HG03196 (cell line): ENCODE measurements at regions not wholly inside any gene's neighbourhood (a gene's known extent, or its start where the extent isn't known, plus 50 kb on each side); places are given as distances from the start of the nearest gene placed in this dataset.
"Not testable (repeated sequence)": the region's sequence is repeated elsewhere in the genome, so short reads cannot be mapped to it uniquely, and the experiment has no call there.

Source experiments
- ATAC-seq: cut with Tn5 transposase; IDR thresholded peaks from one replicate; pipeline ENCODE4 v1.9.1; 2021; ENCODE audit not compliant: unreplicated experiment

DNA sequence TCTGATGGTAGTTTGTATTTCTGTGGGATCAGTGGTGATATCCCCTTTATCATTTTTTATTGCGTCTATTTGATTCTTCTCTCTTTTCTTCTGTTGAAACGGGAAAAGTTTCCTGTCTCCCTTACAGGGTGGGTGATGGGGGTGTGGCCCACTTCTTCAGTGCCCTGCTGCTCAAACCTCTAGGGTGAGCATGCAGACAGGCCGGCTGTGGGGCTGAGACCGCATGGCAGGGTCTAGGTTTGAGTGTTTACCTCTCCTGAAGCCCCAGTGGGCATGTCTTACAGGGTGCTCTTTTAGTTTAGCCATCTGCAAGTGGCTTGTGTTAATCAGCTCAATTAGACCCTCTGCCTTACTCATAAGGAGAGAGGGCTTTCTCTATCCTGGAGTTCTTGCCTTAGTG is 450.0 kb upstream of the EPHA3 start:
- no peak for ATAC-seq

DNA sequence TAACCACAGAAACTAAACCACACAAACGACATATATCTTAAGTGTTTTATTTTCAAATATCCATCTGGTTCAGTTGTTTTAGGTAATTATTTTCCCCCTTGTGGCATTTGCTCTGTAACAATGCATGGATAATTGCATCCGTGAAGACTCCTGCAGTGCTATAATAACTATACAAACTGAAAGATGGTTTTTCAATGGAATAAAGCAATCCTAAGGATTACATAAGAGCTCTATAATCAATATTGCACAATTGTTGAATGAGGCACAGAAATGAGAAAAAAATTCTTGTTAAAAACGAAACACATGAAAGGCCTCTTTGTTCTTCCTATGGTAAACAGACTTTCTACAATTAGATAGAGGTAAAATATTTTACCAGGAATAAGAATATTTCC is 446.0 kb upstream of the EPHA3 start:
- no peak for ATAC-seq

DNA sequence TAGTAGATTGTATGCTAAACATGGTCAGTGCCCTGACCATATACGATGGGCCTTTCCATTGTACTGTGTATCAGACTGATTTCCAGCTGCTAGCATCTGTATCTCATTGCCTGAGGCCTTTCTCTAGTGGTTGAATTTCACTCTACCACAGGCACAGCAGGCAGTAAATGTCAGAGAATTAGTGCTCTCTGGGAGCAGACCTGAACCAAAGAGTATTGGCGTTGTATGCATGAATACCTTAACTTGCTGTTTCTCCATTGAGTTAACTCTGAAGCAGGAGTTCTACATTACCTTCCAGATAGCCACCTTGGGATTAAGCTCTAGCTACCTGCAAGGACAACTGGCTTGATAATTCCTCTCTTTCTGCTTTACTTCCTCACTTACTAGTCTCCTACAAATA is 439.2 kb upstream of the EPHA3 start:
- ATAC-seq, result no peak

DNA sequence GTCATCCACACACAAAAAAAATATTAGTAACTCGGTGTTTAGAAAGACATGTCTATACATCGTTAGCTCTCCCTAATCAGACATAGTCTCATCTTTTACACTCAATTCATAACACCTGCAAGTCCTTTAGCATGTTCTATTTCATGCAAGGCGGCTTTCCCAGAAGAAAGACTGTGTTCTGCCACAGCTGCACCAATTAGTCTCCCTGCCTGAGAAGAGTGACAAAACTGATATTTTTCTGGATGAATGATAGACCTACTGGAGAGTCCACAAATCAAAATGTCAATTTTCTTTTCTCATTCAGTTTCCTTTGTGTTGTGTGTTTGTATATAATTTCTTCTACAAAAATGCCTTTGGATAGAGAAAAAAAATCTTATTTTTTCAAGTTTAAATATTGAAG is 435.8 kb upstream of the EPHA3 start:
- ATAC-seq, result no peak

DNA sequence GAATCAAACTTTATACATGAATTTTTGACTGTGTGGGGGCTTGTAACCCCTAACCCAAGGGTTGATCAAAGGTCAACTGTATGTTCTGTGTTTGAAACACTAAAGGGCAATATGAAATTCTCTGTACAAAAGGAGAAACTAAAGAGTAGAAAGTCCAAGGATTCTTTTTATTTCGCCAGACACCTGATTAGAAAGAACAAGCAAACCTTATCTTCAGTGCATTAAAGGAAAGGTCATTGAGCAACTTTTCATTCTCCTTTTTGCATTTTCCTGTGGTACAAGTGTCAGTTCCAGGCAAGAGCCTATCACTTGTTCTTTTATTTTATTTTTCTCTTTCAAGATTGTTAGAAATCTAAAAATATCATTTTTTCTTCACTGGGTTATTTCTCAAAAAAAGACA is 430.1 kb upstream of the EPHA3 start:
- ATAC-seq, result no peak

DNA sequence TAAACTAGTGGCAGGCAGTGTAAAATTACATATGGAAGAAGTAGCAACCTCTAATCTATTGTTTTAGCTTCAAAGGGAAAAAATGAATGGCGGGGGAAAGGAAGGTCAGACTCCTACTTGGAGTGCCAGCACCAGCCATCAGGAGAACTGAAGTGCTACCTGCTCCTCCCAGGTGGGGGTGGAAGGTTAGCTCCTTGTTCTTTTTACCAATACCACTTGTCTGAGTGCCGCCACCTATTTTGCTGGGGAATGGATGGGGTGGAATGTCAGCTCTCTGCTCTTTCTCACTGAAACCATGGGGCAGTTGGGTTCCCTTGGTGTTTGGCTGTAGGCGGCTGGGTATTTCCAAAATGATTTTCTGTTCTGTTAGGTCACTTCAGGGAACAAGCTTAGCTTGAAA is 428.7 kb upstream of the EPHA3 start:
- no peak for ATAC-seq

DNA sequence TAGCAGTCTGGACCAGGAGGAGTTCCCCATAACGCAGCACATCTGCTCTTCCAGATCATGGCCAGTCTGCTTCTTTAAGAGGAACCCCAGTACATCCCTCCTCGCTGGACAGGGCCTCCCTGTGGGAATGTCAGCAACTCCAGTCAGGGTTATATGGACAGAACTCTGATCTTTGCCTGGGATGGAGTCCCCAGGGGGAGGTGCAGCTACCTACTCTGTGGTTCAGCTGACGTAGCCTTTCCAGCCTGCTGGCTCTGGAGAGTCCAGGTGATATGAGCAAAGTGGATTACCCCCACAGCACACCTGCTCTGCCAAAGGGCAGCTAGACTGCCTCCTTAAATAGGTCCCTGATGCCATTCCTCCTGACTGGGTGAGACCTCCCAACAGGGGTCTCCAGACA is 417.1 kb upstream of the EPHA3 start:
- no peak for ATAC-seq

DNA sequence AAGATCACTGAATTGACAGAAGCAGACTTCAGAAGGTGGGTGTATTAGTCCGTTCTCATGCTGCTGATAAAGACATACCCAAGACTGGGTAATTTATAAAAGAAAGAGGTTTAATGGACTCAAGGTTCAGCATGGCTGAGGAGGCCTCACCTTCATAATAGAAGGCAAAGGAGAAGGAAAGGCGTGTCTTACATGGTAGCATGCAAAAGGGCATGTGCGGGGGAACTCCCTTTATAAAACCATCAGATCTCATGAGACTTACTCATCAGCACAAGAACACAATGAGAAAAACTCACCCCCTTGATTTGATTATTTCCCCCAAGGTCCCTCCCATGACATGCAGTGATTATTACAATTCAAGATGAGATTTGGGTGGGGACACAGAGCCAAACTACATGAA is 416.3 kb upstream of the EPHA3 start:
- ATAC-seq, result no peak

DNA sequence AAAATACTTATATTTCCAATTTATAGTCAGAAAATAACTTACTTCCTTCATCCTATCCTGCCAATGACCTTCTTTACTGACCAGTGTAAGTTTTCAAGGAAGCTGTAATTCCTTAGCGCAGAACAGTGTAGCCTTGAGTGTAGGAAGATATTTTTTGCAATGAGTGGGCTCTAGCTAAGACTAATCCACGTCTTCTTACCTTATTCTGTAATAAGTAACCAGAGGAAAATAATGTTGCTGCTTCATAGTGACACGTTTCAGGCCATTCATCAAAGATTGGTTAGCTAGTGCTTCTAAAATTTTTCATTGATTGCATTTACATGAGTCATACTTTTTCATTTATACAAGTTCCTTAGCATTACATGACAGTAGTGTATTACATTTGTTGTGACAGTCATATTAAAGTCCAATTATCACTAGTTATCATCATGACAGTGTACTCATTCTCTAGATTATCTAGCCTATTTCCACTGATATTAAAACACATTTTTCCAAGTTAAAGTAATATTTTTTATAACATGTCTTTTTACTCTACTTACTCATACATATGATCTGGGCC is 403.8 kb upstream of the EPHA3 start:
- ATAC-seq, result no peak

DNA sequence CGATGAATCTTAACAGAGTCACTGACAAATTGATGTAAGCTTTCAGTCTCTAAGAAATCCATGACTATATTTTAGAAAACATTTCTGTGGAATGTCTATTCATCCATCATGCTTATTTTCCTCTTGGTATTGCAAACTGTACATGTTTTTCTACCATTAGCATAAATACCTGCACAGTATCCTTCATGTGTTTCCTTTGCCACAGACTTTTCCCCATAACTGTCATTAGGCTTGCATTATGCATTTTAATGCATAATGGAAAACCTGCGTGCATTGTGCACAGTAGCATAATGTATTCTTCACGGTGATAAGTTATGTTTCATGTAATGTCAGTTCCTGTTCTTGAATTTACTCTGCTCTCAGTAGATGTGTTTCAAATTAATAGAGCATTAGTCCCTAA is 403.1 kb upstream of the EPHA3 start:
- ATAC-seq, result no peak

DNA sequence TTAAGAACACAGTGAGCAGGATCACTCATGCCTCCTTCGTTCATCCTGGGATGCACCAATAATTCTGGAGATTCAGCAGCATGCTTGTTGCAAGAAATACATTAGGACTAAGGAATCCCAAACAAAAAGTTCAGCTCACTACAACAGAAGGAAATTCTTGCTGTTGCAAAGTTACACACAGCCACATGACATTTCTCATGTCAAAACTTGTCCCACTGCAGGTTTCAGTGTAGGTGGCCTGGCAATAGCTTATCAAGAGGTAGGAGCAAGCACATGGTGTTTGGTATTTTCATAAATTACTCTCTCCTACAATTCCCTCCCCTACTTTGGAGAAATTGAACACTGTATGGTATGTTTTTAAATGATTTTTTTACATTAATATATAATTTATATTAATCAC is 399.6 kb upstream of the EPHA3 start:
- no peak for ATAC-seq

DNA sequence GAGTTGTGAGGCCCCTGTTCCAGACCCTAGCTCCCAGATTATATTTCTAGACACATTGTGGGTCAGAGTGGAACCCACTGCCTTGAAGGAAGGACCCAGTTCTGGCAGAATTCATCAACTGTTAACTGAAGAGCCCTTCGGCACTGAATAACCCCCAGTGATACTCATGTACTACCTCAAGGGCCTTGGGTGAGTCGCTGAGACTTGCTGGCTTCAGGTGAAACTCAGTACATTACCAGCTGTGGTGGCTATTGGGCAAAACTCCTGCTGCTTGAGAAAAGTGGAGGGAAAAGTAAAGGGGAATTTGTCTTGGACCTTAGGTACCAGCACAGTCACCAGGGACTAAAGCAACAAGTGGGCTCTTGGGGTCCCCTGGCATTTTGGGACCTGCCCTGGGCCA is 394.9 kb upstream of the EPHA3 start:
- no peak for ATAC-seq

DNA sequence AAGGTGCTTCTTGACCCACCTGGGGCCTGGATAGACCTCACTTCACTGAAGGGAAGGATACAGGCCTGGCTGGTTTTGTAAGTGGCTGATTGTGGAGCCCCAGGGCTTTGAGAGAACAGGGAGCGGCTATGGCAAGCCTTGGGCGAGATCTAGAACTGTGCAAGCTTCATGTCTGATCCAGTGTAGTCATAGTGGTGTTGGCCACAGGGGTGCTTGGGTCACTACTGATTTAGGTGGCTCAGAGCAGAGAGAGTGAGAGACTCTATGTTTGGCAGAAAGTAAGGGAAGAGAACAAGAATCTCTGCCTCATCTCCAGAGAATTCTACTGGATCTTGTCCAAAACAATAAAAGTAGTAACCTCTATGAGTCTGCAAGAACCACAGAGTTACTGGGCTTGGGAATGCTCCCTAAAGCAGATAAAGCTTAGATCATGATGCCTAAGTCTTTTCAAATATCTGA is 394.2 kb upstream of the EPHA3 start:
- ATAC-seq, result no peak

DNA sequence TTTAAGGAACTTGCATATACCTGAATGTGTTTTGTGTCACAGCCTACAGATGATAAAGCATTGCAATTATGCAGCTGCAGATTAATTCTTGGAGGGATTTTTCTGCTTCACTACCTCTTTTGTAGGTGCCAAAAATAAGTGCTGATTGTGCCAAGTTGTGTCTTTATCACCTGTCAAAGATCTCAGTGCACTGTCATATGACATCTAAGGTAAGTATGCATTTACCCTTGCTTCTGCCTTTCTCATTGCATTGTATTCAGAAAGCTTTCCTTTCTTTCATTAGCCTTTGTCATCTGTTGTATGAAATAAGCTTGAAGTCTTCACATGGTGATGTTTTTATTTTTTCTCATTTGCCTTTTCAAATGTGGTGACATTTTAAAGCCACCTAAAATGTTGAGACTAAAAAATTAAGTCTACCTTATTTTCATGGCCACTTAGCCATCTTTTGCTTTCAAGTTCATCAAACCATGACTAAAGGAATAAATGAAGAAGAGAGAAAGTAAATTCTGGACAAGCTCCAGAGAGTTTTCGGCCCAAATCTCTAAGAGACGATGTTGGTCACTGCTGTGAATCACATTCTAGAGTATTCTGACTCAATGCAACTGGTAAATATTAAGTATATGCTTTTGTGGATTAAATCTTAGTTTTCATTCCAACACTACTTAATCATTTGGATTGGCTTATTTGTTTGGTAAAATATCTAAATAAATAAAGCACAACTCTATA is 381.8 kb upstream of the EPHA3 start:
- ATAC-seq, result no peak

DNA sequence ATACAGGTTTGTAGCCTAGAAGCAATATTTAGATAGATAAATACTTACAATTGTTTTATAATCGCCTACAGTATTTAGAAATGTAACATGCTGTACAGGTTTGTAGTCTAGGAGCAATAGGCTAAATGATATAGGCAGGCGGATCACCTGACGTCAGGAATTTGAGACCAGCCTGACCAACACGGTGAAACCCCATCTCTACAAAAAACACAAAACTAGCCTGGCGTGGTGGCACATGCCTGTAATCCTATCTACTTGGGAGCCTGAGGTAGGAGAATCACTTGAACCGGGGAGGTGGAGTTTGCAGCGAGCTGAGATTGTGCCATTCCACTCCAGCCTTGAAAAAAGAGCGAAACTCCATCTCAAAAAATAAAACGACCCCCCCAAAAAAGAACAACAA is 375.2 kb upstream of the EPHA3 start:
- no peak for ATAC-seq

DNA sequence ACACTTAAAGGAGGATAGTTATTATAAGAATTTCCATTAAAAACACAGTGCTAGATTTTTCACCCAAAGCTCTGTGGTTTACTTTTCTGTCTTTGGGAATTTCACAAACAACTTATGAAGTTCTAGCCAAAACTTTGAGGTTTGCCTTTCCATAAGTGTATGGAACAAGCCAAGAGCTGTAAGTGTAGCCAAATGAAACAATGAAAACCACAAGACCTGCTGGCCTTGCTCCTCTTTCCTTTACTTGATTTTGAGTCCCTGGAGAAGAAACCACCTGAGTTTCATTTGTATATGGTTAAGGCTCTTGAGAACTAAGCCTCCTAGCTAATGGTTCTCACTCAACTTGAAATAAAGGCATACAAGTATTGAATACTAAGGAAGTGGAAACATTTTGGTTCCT is 365.3 kb upstream of the EPHA3 start:
- ATAC-seq, result no peak

DNA sequence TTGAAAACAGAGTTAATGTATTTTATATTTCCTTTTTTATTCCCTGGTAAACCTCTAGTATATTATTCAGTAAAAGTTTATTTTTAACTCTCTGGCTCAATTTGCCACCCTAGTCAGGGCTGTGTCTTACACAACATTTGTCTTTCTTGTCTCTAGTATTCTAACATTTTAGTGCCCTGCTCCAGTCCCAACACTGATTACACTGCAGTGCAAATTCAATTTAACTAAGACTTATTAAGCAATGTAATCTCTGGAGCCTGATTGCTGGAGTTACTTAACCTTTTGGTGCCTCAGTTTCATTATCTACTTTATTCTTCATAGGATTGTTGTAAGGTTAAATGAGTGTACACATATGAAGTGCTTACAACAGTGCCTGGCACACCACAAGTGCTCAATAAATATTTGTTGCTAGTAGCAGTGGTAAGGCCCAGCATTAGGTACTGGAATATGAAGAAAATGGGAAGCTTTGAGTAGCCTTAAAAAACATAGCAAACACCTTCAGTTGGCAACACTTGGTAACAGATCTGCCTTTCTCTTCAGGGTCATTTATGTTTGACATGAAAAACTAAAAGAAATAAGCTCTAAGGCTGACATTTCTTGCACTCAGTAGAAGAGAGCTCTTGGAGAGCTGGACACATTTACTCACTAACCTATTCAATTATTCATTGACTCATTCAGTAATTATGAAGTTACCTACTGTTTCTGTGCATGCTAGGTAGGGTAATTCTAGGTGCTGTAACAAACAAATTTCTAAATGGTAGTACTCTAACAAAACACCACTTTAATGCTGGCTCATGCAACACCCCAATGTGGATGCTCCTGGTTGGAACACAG is 364.5 kb upstream of the EPHA3 start:
- ATAC-seq, result no peak

DNA sequence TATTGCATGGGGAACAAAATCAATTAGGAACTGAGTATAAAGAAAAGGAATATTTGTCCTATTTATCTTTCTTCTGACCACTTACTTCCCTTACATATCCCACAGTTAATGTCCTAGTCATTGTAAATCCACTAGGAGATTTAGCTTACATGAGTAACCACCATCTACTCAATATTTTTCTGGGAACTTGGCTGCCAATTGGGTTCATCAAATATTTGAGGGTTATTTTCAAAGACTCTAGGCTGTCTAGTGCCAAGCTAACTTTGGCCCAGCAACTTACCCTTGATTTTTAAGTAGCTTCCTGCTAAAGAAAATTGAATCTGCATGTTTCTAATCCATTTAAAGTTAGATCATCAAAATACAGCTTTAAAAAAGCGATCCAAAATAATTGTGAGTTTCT is 362.5 kb upstream of the EPHA3 start:
- no peak for ATAC-seq

DNA sequence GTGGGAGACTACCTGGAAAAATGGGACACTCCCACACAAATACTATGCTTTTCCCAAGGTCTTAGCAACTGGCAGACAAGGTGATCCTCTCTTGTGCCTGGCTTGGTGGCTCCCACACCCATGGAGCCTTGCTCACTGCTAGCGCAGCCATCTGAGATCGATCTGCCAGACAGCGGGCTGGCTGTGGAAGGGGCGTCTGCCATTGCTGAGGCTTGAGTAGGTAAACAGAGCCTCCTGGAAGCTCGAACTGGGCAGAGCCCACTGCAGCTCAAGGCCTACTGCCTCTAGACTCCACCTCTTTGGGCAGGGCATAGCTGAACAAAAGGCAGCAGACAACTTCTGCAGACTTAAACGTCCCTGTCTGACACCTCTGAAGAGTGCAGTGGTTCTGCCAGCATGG is 360.3 kb upstream of the EPHA3 start:
- ATAC-seq, result not testable (repeated sequence)

DNA sequence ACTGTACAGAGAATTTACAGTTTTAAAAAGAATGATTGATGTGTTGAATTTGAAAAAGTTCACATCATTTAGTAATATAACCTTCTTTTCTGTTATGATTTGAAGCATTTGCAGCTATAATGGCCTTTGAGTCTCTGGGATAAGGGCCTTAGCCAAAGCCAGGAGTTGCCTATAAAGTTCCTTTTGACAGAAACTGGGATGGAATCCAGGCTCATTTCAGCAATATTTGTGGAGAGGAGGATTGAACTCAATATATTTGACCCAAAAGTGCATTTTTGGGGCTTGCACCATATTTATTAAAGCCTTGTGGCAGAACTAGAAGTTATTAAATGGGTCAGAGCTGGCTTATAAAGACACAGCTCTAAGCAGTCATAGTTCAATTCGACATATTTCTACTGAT is 348.7 kb upstream of the EPHA3 start:
- no peak for ATAC-seq

DNA sequence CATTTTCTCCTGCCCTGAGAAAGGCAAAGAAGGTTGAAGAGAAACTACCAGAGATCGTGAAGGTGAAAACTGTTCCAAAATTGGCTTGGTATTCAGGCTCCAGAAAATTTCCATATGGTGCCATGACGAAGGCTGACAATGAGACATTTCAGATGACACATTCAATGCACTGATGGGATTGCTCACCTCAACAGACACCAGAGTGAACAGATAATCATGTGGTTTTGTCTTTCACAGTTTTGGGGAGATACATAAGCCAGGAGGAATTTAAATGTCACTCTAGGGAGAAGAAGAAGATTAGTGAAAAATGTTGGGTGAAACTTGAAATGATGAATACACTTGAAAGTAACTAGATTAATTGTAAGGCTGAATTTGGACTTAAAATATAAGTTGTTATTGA is 339.7 kb upstream of the EPHA3 start:
- no peak for ATAC-seq

DNA sequence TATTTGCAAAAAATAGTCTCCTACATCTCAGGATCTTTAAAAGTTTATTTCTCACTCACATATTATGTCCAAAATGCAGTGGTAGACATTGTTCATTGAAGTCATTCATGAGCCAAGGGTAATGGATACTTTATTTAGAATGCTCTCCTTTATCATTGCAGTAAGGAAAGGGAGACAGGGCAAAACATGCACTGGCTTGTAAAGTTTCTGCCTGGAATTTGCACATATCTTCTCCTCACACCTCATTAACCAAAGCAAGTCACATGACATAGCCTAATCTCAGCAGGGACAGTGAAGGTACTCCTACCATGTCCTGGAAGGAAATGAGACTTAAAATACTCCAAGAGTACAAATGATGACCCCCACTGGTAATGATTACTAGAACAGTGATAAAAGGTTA is 333.7 kb upstream of the EPHA3 start:
- no peak for ATAC-seq
